GM21737 (cell line): ENCODE measurements at regions not wholly inside any gene's neighbourhood (a gene's known extent, or its start where the extent isn't known, plus 50 kb on each side); places are given as distances from the start of the nearest gene placed in this dataset.
"Not testable (repeated sequence)": the region's sequence is repeated elsewhere in the genome, so short reads cannot be mapped to it uniquely, and the experiment has no call there.

Experiments used
- ATAC-seq: cut with Tn5 transposase; IDR thresholded peaks from one replicate; pipeline ENCODE4 v1.9.1; 2021; ENCODE audit warnings: mild to moderate bottlenecking, moderate library complexity; ENCODE audit not compliant: unreplicated experiment

DNA sequence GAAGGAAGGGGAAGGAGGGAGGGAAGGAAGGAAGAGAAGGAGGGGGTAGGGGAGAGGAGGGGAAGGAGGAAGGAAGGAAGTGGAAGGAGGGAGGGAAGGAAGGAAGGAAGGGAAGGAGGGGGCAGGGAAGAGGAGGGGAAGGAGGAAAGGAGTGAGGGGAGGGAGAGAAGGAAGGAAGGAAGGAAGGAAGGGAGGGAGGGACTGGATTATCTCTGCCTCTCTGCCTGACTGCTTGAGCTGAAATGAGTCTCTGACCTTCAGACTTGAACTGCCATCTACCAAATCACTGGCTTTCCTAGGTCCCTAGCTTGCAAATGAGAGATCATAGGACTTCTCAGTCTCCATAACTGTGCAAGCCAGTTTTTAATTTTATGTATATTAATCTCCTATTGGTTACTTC, 436.8 kb downstream of the PREX1 start:
- no peak for ATAC-seq

DNA sequence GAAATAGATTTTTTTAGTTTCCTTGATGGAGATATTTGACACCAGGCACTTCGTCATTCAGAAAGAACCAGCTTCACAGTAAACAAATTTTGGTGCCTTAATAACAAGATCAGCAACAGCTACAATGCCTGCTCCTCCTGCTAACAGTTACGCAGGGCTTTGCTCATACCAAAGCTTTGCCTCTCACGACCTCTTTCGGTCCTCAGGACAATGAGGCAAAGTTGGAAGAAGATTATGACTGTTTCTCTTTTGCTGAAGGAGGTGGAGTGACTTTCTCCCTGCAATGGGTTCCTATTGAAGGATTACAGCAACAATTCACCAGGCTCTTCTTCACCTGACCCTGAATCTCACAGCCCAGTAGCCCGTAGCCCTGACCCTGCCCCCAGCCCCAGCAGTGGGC, 440.1 kb downstream of the PREX1 start:
- no peak for ATAC-seq

- no peak for ATAC-seq
Measured at GRCh38 chr20:48385527-48385926, 442.3 kb downstream of the PREX1 start.

GRCh38 chr20:48385114-48385513, 442.7 kb downstream of the PREX1 start:
- ATAC-seq = no peak

DNA sequence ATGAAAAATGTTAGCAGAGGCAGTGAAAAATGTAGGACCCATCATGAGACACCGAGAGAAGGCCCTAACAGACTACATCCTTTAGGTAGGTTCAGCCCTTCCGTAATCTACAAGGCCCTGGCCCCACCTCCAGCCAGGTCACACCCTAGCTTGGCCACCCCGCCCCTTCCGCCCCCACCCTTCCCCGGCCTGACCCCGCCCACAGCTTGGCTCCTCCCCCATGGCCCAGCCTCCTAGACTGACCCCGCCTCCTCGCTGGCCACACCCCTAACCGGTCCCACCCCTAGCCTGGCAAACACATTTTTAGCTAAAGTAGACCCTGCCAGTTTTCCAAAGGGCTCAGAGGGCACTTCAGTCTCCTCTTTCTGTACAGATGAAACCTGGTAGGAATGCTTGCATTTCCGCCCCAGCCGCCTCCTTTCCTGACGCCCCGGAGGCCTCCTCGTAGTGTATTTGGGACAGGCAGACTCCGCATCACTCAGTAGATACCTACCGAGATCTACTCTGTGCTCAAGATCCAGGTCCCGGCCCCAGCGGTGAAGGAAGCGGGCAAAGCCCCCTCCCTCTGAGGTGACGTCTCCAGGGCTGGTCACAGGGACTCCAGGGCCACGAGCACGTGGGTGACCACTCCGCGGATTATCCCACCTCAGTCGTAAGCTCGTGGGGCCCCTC, 443.5 kb downstream of the PREX1 start:
- no peak for ATAC-seq

- ATAC-seq = no peak
Measured at GRCh38 chr20:48383252-48383651, 444.5 kb downstream of the PREX1 start.

DNA sequence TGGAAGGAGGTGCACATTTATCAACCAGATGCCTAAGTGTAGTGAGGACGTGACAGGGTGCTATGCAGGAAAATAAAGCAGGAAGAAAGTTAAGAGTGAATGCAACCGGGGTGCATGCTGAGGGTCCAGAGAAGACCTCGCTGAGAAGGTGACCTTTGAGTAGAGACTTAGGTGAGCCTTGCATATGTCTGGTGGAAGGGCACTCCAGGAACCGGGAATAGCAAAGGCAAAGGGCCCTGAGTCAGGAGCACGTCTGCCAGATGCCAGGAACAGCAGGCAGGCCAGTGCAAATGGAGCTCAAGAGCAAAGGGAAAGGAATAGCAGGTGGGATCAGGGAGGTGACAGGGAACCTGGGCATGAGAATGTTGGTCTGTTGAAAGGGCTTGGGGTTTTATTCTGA, 445.5 kb downstream of the PREX1 start:
- ATAC-seq = no peak

- no peak for ATAC-seq
Measured at GRCh38 chr20:48381353-48382120, 446.3 kb downstream of the PREX1 start.

DNA sequence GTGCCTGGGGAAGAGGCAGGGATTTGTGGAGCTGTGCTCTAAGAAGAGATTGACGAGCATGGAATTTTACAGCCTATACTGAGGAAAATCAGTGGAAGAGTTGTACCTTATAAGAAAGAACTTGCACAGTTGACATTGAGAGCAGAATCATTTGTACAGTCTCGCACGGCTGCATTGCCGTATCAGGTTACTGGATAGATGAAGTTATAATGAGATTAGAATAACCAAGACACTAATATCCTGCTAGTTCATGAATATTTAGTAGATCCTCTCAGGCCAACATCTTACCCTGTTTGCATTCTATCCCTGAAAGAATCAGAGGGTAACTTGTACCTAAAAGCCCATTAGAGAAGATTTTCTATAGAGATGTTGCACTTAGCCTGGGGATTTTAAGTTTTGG, 447.1 kb downstream of the PREX1 start:
- no peak for ATAC-seq

- no peak for ATAC-seq
Measured at GRCh38 chr20:48378976-48379675, 448.7 kb downstream of the PREX1 start.

DNA sequence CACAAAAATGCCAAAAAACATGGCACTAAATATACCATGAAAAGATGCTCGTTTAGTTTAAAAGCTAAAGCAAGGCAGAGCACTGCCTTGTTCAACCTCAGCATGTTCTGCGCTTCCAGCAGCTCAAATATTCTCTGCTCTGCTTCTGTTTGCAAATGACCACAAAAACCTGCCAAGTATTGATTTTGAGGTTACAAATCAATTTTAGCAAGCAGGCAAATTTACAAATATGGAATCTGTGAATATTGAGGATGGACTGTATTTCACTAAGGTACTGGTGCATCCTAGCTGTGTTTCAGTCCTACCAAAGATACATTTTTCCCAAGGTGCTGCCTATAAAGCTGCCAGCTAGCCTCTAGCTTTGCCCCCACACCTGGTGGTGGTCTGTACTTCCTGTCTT, 449.9 kb downstream of the PREX1 start:
- no peak for ATAC-seq

GRCh38 chr20:48375804-48376203, 452.0 kb downstream of the PREX1 start:
- ATAC-seq = no peak

GRCh38 chr20:48374991-48375595, 452.7 kb downstream of the PREX1 start:
- ATAC-seq = no peak

GRCh38 chr20:48374031-48374907, 453.5 kb downstream of the PREX1 start:
- ATAC-seq = not testable (repeated sequence)

- ATAC-seq = no peak
Measured at GRCh38 chr20:48373555-48373934, 454.3 kb downstream of the PREX1 start.

DNA sequence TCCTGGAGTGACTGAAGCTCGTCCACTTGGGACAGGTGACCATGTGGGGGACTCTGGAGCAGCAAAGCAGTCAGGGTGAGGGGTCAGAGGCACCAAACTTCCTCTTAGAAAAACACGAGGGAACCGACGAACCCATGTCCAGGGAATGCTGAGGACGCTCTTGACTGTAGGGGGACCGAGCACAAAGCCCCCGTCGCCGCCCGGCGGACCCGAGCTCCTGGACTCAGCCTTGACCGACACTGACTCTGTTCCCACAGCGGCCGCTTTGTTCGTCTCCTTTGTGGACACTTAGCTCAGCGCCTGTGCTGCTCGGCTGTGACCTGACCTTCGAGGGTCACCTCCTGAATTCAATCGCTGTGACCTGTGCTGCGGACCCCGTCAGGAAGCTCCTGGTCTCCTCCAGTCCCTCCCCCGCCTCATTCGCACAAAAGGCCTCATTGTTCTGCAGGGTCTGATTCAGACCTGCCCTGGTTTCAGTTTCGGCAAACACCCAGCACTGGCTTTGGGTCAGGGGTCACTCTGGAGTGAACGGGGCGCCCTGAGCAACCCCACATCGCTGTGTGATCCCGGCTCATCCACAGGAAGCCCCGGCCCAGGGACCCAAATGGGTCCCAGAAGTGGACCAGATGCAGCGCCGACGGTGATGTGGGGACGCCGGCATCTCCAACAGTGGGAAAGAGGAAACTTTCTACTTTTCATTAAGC, 454.8 kb downstream of the PREX1 start:
- ATAC-seq = not testable (repeated sequence)

DNA sequence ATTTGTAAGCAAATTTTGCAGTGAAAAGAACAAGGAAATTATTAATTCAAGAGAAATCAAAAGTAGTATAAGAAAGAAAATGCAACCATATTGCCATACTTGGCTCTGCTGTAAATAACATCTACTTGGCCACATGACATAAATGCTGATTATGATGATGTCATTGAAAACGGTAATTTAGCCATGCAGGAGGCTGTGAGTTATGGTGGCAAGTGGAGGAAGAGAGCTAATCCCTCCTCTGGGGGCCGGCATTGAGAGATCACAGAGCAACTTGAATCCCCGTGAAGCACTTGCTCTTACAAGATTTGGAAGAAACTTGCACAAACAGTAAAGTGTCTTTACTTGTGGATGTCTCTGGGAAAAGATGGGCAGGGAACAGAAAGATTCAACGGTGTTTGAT, 456.6 kb downstream of the PREX1 start:
- ATAC-seq = no peak

DNA sequence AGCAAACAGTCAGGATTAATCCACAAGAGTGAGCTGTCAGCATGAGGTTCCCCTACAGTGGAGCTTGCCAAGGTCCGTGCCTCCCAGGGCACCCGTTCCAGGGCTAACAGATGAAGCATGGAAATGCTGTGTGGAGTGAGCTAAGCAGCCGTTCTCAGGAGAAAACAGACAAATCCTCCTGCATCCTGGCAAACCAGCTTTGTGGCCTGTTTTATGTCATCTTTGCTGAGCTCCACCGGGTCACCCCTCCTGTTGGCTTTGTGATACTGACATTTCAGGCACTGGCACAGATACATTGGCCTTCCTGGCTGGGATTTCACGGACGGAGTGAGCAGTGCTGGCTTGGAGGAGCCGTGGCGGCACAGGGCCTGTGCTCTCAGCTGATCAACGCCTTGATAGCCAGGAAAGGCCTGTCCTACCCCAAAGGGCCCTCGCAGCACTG, 459.2 kb downstream of the PREX1 start:
- ATAC-seq = not testable (repeated sequence)

DNA sequence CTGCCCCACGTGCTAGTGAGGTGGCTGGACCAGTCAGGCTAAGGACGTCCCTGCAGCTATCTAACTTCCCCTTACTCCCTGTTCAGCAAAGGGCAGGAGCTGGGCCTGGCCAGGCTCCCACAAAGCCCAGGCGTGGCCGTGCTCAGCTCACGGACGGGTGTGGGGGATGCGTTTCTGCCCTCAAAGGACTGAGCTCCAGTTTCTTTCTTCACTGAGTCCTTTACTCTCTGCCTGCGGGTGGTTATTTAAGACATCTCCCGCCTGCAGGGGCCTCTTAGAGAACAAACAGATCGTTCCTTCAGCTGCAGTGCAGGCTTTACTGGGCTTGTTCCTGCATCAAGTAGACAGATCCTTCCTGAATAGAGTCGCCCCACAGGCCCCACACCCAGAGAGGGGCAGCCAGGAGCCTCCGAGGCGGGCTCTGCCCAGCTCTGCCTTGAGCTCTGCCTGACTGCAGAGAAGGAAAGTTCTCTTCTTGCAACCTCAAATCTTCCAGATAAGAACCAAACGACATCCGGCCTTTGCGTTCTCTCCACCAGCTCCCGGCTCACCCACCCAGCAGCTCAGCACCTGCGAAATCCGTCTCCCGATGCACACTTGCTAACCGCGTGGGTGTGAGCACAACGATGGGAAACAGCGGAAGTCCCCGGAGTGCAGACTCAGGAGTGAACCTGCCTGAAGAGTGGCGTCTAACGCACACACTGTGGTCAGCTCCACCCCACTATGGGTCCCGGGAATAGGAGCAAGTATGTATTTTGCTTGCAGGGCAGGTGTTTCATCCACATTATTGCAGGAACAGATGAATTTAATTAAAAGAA, 460.0 kb downstream of the PREX1 start:
- ATAC-seq = not testable (repeated sequence)
